Ovary (tissue), 3 donors: ENCODE measurements at regions not wholly inside any gene's neighbourhood (a gene's known extent, or its start where the extent isn't known, plus 50 kb on each side); places are given as distances from the start of the nearest gene placed in this dataset.

Source experiments
- EP300 ChIP-seq: sonication (generic); formaldehyde crosslinking; IDR thresholded peaks from one replicate; pipeline ENCODE4 v1.6.1; 2017; ENCODE audit warnings: antibody characterized with exemption
- POLR2A ChIP-seq: fragments of 450-650 bp; IDR thresholded peaks from one replicate; pipeline ENCODE4 v1.6.1; 2017; ENCODE audit warnings: antibody characterized with exemption, mild to moderate bottlenecking, moderate library complexity
- TF ChIP-seq, protein P1 (sequence below), 3 donors: fragments of 450-650 bp in 2 of 3; fragments of 200-600 bp in 1 of 3; IDR thresholded peaks; one replicate each; pipeline versions ENCODE4 v1.5.1 to v1.8.0; 2016 to 2022; ENCODE audit warnings: antibody characterized with exemption in 3 of 3, mild to moderate bottlenecking in 1 of 3
- donor health status: DM: no; HTN: no; CAD: no.

GRCh38 chr12:90631591-90632212, 323.3 kb downstream of the CCER1 start:
- TF ChIP-seq, protein P1, sequence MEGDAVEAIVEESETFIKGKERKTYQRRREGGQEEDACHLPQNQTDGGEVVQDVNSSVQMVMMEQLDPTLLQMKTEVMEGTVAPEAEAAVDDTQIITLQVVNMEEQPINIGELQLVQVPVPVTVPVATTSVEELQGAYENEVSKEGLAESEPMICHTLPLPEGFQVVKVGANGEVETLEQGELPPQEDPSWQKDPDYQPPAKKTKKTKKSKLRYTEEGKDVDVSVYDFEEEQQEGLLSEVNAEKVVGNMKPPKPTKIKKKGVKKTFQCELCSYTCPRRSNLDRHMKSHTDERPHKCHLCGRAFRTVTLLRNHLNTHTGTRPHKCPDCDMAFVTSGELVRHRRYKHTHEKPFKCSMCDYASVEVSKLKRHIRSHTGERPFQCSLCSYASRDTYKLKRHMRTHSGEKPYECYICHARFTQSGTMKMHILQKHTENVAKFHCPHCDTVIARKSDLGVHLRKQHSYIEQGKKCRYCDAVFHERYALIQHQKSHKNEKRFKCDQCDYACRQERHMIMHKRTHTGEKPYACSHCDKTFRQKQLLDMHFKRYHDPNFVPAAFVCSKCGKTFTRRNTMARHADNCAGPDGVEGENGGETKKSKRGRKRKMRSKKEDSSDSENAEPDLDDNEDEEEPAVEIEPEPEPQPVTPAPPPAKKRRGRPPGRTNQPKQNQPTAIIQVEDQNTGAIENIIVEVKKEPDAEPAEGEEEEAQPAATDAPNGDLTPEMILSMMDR (IDR thresholded peaks at IDR 0.05), result no peak
- no peak for TF ChIP-seq EP300
- no peak for TF ChIP-seq POLR2A
